Type B pancreatic cell (in vitro differentiated cells): ENCODE measurements at regions not wholly inside any gene's neighbourhood (a gene's known extent, or its start where the extent isn't known, plus 50 kb on each side); places are given as distances from the start of the nearest gene placed in this dataset.

Source experiments
- DNase-seq: peaks from one replicate; pipeline ENCODE4 v3.0.0; 2021; ENCODE audit warnings: mixed read lengths; ENCODE audit not compliant: unreplicated experiment; ENCODE audit errors: extremely low spot score
- H3K27ac Mint-ChIP-seq: 2 replicates; pipeline ENCODE4 v1.8.0; 2021; ENCODE audit warnings: mild to moderate bottlenecking, mixed read lengths
- H3K27me3 Mint-ChIP-seq: 2 replicates; pipeline ENCODE4 v1.8.0; 2021; ENCODE audit warnings: mixed read lengths
- H3K36me3 Mint-ChIP-seq: 2 replicates; pipeline ENCODE4 v1.8.0; 2021; ENCODE audit warnings: mixed read lengths
- H3K4me1 Mint-ChIP-seq: one replicate; pipeline ENCODE4 v1.8.0; 2021; ENCODE audit warnings: mixed read lengths; ENCODE audit not compliant: unreplicated experiment
- H3K4me3 Mint-ChIP-seq: 2 replicates; pipeline ENCODE4 v1.8.0; 2021; ENCODE audit warnings: mild to moderate bottlenecking, mixed read lengths
- H3K9me3 Mint-ChIP-seq: 2 replicates; pipeline ENCODE4 v1.8.0; 2021; ENCODE audit warnings: mixed read lengths
- TF ChIP-seq, protein P1 (sequence below): fragments of 200-600 bp; sonication (generic); conservative IDR thresholded peaks from 2 replicates; pipeline ENCODE4 v1.5.0; 2021; ENCODE audit warnings: antibody characterized with exemption, mild to moderate bottlenecking

DNA sequence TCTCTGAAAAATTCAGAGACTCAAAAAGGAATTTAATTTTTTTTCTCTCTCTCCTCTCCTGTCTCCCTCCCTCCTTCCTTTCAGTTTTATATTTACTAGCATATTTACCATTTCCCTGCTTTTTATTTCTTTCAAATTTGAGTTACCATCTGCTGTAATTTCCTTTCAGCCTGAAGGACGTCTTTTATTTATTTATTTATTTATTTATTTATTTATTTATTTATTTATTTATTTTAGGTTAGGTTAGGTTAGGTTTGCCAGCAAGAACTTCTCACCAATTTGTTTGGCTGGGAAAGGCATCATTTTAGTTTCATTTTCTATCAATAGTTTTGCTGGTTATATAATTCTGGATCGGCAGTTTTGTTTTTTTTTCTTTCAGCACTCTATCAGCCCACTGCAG, 231.7 kb upstream of the ZRANB2 start:
- Mint-ChIP-seq H3K4me3 (no peak overlapping the region), H3K36me3 (no peaks in the 10 kb centered on the region), H3K9me3 (no peaks in the 10 kb centered on the region), H3K27ac (no peak overlapping the region), H3K27me3 (no peaks in the 10 kb centered on the region), H3K4me1 (peaks cover 2% of the 10 kb centered on the region)
- TF ChIP-seq, protein P1, sequence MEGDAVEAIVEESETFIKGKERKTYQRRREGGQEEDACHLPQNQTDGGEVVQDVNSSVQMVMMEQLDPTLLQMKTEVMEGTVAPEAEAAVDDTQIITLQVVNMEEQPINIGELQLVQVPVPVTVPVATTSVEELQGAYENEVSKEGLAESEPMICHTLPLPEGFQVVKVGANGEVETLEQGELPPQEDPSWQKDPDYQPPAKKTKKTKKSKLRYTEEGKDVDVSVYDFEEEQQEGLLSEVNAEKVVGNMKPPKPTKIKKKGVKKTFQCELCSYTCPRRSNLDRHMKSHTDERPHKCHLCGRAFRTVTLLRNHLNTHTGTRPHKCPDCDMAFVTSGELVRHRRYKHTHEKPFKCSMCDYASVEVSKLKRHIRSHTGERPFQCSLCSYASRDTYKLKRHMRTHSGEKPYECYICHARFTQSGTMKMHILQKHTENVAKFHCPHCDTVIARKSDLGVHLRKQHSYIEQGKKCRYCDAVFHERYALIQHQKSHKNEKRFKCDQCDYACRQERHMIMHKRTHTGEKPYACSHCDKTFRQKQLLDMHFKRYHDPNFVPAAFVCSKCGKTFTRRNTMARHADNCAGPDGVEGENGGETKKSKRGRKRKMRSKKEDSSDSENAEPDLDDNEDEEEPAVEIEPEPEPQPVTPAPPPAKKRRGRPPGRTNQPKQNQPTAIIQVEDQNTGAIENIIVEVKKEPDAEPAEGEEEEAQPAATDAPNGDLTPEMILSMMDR = no peak
- no peak for DNase-seq

GRCh38 chr1:71311376-71311775, 230.5 kb upstream of the ZRANB2 start:
- H3K4me3 Mint-ChIP-seq = no peak overlapping the region
- no peaks in the 10 kb centered on the region for H3K27me3 Mint-ChIP-seq
- DNase-seq = no peak
- H3K36me3 Mint-ChIP-seq = no peaks in the 10 kb centered on the region
- no peak overlapping the region for H3K27ac Mint-ChIP-seq
- TF ChIP-seq, protein P1 = no peak
- peaks cover 6% of the 10 kb centered on the region for H3K4me1 Mint-ChIP-seq
- H3K9me3 Mint-ChIP-seq = no peaks in the 10 kb centered on the region

- H3K27me3 Mint-ChIP-seq = no peaks in the 10 kb centered on the region
- no peak overlapping the region for H3K4me3 Mint-ChIP-seq
- no peak overlapping the region for H3K27ac Mint-ChIP-seq
- no peak for DNase-seq
- TF ChIP-seq, protein P1 = no peak
- H3K36me3 Mint-ChIP-seq = no peaks in the 10 kb centered on the region
- H3K4me1 Mint-ChIP-seq = peaks cover 6% of the 10 kb centered on the region
- H3K9me3 Mint-ChIP-seq = no peaks in the 10 kb centered on the region
Measured at GRCh38 chr1:71307451-71307850, 226.6 kb upstream of the ZRANB2 start.

- H3K36me3 Mint-ChIP-seq = no peaks in the 10 kb centered on the region
- TF ChIP-seq, protein P1 = no peak
- H3K4me1 Mint-ChIP-seq = peaks cover 6% of the 10 kb centered on the region
Measured at GRCh38 chr1:71304125-71304524, 223.3 kb upstream of the ZRANB2 start.

GRCh38 chr1:71303617-71304041, 222.8 kb upstream of the ZRANB2 start:
- Mint-ChIP-seq H3K4me3 (no peak overlapping the region), H3K27ac (no peak overlapping the region), H3K36me3 (no peaks in the 10 kb centered on the region), H3K9me3 (no peaks in the 10 kb centered on the region), H3K4me1 (peaks cover 6% of the 10 kb centered on the region), H3K27me3 (no peaks in the 10 kb centered on the region)
- TF ChIP-seq, protein P1 = no peak
- DNase-seq = no peak

More at GRCh38 chr1:71304125-71304524, 223.3 kb upstream of the ZRANB2 start:
- no peak for DNase-seq
- H3K27me3 Mint-ChIP-seq = no peaks in the 10 kb centered on the region
- no peaks in the 10 kb centered on the region for H3K9me3 Mint-ChIP-seq
- H3K4me3 Mint-ChIP-seq = no peak overlapping the region
- H3K27ac Mint-ChIP-seq = no peak overlapping the region

DNA sequence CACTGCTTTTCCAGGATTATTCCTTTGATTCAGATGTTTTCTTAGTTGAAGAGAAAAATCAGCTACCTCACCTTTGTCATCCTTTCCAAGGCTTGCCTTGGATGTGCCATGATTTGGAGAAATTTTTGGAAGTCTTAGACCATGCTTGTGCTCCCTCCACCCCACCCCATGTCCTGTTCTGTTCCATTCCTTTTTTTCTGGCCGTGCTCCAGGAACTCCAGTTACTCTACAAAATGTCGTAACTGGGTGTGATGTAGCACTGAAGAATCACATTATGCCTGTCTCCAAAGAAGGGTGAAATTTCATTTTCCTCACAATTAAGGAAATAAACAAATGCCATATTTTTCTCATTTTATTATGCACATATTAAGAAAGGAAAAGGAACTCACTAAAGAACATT, 217.8 kb upstream of the ZRANB2 start:
- peaks cover 3% of the 10 kb centered on the region for H3K4me1 Mint-ChIP-seq
- no peak overlapping the region for H3K27ac Mint-ChIP-seq
- no peak overlapping the region for H3K4me3 Mint-ChIP-seq
- DNase-seq = no peak
- TF ChIP-seq, protein P1 = no peak
- H3K36me3 Mint-ChIP-seq = no peaks in the 10 kb centered on the region
- H3K9me3 Mint-ChIP-seq = no peaks in the 10 kb centered on the region
- H3K27me3 Mint-ChIP-seq = no peaks in the 10 kb centered on the region
